GM19239 (cell line): ENCODE measurements at regions not wholly inside any gene's neighbourhood (a gene's known extent, or its start where the extent isn't known, plus 50 kb on each side); places are given as distances from the start of the nearest gene placed in this dataset.
"Not testable (repeated sequence)": the region's sequence is repeated elsewhere in the genome, so short reads cannot be mapped to it uniquely, and the experiment has no call there.

Source experiments
- DNase-seq: peaks from one replicate; pipeline ENCODE4 v3.0.0; 2011; ENCODE audit warnings: low spot score; ENCODE audit not compliant: insufficient read length
- FAIRE-seq: peaks from 2 replicates; lab custom pipeline; 2011; peaks lifted over from hg19 to GRCh38; lab: Jason Lieb, UNC

- DNase-seq (no peak), FAIRE-seq (no peak)
These were observed 570.0 kb upstream of the FLRT2 start for GRCh38 chr14:84959851-84960520.

- DNase-seq (no peak), FAIRE-seq (no peak)
These were observed 568.3 kb upstream of the FLRT2 start for GRCh38 chr14:84961637-84962036.

- no peak for FAIRE-seq
- DNase-seq, result no peak
These were observed 566.4 kb upstream of the FLRT2 start for GRCh38 chr14:84963518-84963917.

GRCh38 chr14:84965279-84965678, 564.7 kb upstream of the FLRT2 start:
- FAIRE-seq (no peak), DNase-seq (no peak)

- no peak for FAIRE-seq
- no peak for DNase-seq
These were observed 560.4 kb upstream of the FLRT2 start for GRCh38 chr14:84969501-84969900.

GRCh38 chr14:84975241-84975902, 554.6 kb upstream of the FLRT2 start:
- no peak for FAIRE-seq
- no peak for DNase-seq

GRCh38 chr14:84976805-84977204, 553.1 kb upstream of the FLRT2 start:
- FAIRE-seq (no peak), DNase-seq (no peak)

GRCh38 chr14:84987042-84987441, 542.9 kb upstream of the FLRT2 start:
- no peak for FAIRE-seq
- DNase-seq, result no peak

- DNase-seq, result no peak
- FAIRE-seq, result no peak
These were observed 541.6 kb upstream of the FLRT2 start for GRCh38 chr14:84988357-84988756.

GRCh38 chr14:84991021-84991420, 538.9 kb upstream of the FLRT2 start:
- FAIRE-seq (no peak), DNase-seq (no peak)

- FAIRE-seq (no peak), DNase-seq (no peak)
These were observed 531.7 kb upstream of the FLRT2 start for GRCh38 chr14:84998216-84998615.

GRCh38 chr14:85002846-85003245, 527.1 kb upstream of the FLRT2 start:
- no peak for FAIRE-seq

GRCh38 chr14:85003805-85004204, 526.1 kb upstream of the FLRT2 start:
- DNase-seq (no peak), FAIRE-seq (no peak)

More at GRCh38 chr14:85002846-85003245, 527.1 kb upstream of the FLRT2 start:
- no peak for DNase-seq

GRCh38 chr14:85009506-85009905, 520.4 kb upstream of the FLRT2 start:
- no peak for FAIRE-seq
- DNase-seq, result no peak

- FAIRE-seq, result no peak
- no peak for DNase-seq
These were observed 519.8 kb upstream of the FLRT2 start for GRCh38 chr14:85010186-85010585.

- no peak for DNase-seq
These were observed 513.4 kb upstream of the FLRT2 start for GRCh38 chr14:85016496-85016895.

GRCh38 chr14:85023866-85024265, 506.1 kb upstream of the FLRT2 start:
- DNase-seq, FAIRE-seq: not testable (repeated sequence)

More at GRCh38 chr14:85016496-85016895, 513.4 kb upstream of the FLRT2 start:
- FAIRE-seq, result no peak

- no peak for DNase-seq
- FAIRE-seq, result no peak
These were observed 505.0 kb upstream of the FLRT2 start for GRCh38 chr14:85024931-85025330.

GRCh38 chr14:85027681-85028370, 502.1 kb upstream of the FLRT2 start:
- FAIRE-seq, result no peak
- DNase-seq, result no peak

GRCh38 chr14:85037411-85037810, 492.5 kb upstream of the FLRT2 start:
- FAIRE-seq (no peak), DNase-seq (no peak)
